ENCODE measurements at regions not wholly inside any gene's neighbourhood (a gene's known extent, or its start where the extent isn't known, plus 50 kb on each side); places are given as distances from the start of the nearest gene placed in this dataset.

GRCh38 chr2:149799013-149799705, 211.6 kb upstream of the MMADHC start:
- Histone ChIP-seq H3K4me1 (ENCODE audit: insufficient read depth, low read length) (no peaks in the 10 kb centered on the region), H3K27ac (ENCODE audit: insufficient read length, low read depth, low read length) (no peak overlapping the region), H3K9me3 (ENCODE audit: control insufficient read depth, low read depth, low read length) (peaks cover 6% of the 10 kb centered on the region), H3K56ac (ENCODE audit: insufficient read length, low read depth, low read length) (no peak overlapping the region), H2BK20ac (ENCODE audit: low read depth, low read length, poor library complexity, severe bottlenecking) (no peak overlapping the region), H3K79me2 (ENCODE audit: insufficient read depth, low read length) (no peaks in the 10 kb centered on the region), H3K23ac (ENCODE audit: insufficient read length, low read depth, low read length) (no peak overlapping the region), H3K9ac (ENCODE audit: extremely low read depth, insufficient read length, low read length) (no peak overlapping the region), H3K4ac (ENCODE audit: low read depth, low read length) (no peak overlapping the region), H2BK12ac (ENCODE audit: insufficient read length, low read depth, low read length) (no peak overlapping the region), H3K14ac (ENCODE audit: insufficient read depth, low read length) (no peak overlapping the region), H3K79me1 (ENCODE audit: insufficient read depth, low read depth, low read length, poor library complexity, severe bottlenecking) (no peaks in the 10 kb centered on the region), H2AFZ (ENCODE audit: low read length) (no peak overlapping the region), H3K23me2 (ENCODE audit: insufficient read length, low read depth, low read length, poor library complexity, severe bottlenecking) (no peaks in the 10 kb centered on the region), H2AK5ac (ENCODE audit: insufficient read length, low read length) (no peak overlapping the region), H2BK120ac (ENCODE audit: low read depth, low read length, poor library complexity, severe bottlenecking) (no peak overlapping the region), H3T11ph (ENCODE audit: low read length) (no peak overlapping the region), H4K20me1 (ENCODE audit: control insufficient read depth, insufficient read depth, insufficient read length) (no peaks in the 10 kb centered on the region), H4K8ac (replicated peaks; ENCODE audit: insufficient read length, low read depth, low read length) (no peak overlapping the region), H3K18ac (ENCODE audit: insufficient read length, low read depth, low read length) (no peak overlapping the region), H4K91ac (ENCODE audit: insufficient read length, low read depth, low read length) (no peak overlapping the region), H4K5ac (ENCODE audit: insufficient read length, low read depth, low read length) (no peak overlapping the region), H3K4me2 (ENCODE audit: insufficient read depth, insufficient read length, low read length) (no peak overlapping the region), H3K27me3 (ENCODE audit: insufficient read depth, low read length) (no peaks in the 10 kb centered on the region), H2BK5ac (ENCODE audit: insufficient read length, low read length) (no peak overlapping the region), H2BK15ac (ENCODE audit: low read depth, low read length) (no peak overlapping the region)
- DNase-seq: no peak
- Mint-ChIP-seq H3K27ac (no peak overlapping the region), H3K4me3 (no peak overlapping the region), H3K4me1 (peaks cover 14 to 15% of the 10 kb centered on the region in 2 experiments), H3K27me3 (ENCODE audit: low read depth) (no peaks in the 10 kb centered on the region), H3K36me3 (ENCODE audit: insufficient read depth in 1 of 3, low read depth in 3 of 3) (peaks cover 0 to 15% (median 3%) of the 10 kb centered on the region in 3 experiments; a peak in 4 of 7 replicates), H3K9me3 (peaks cover 18 to 19% of the 10 kb centered on the region in 2 experiments; a peak in 4 of 5 replicates)
- TF ChIP-seq, protein P1, sequence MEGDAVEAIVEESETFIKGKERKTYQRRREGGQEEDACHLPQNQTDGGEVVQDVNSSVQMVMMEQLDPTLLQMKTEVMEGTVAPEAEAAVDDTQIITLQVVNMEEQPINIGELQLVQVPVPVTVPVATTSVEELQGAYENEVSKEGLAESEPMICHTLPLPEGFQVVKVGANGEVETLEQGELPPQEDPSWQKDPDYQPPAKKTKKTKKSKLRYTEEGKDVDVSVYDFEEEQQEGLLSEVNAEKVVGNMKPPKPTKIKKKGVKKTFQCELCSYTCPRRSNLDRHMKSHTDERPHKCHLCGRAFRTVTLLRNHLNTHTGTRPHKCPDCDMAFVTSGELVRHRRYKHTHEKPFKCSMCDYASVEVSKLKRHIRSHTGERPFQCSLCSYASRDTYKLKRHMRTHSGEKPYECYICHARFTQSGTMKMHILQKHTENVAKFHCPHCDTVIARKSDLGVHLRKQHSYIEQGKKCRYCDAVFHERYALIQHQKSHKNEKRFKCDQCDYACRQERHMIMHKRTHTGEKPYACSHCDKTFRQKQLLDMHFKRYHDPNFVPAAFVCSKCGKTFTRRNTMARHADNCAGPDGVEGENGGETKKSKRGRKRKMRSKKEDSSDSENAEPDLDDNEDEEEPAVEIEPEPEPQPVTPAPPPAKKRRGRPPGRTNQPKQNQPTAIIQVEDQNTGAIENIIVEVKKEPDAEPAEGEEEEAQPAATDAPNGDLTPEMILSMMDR (conservative IDR thresholded peaks at IDR 0.05): peak; percentile 27; the same call in 1 of the 3 replicates
- WGBS (ENCODE audit: extremely low coverage, insufficient read length, low lambda C conversion rate): no CpG with 5 or more reads among the region's 6 CpGs
